ENCODE measurements at regions not wholly inside any gene's neighbourhood (a gene's known extent, or its start where the extent isn't known, plus 50 kb on each side); places are given as distances from the start of the nearest gene placed in this dataset.

DNA sequence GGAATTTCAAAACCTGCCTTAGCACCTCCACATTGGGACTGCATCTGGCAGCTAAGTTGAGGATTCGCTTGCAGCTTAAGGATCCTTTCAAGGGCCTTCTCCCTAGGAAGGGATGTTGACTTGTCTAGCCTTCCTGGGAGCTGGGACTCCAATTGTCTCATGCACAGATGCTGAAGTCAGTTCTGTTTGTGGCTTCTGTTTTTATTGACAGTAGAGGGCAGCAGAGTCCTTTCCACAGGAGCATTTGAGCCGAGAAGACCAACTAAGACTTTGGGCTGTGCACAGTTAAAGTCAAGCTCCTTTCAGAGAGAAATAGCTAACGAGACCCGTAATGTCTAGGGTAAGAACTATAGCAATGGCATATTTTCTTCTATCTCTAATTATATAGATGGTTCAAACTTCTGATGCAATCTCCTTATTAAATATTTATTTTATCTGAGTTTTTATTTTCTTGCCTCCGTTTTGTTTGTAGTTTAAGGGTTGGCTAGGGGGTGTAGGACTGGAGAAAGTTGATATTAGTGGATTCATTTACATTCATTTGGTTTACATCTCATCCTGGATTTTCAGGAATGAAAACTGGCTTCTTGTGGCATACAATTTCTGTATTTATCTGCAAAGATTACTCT, 59.7 kb upstream of the KBTBD8 start:
- no peak overlapping the region for H3K4me3 ChIP-seq
- DNase-seq (ENCODE audit: low read depth, low spot score) = peak; percentile 34
- H3K27ac ChIP-seq = no peak overlapping the region
- TF ChIP-seq EZH2 (IDR thresholded peaks at IDR 0.05) (no peak), FOXP2 (optimal IDR thresholded peaks at IDR 0.05; ENCODE audit: control extremely low read depth, extremely low read length, insufficient read depth) (no peak), POLR2AphosphoS5 (IDR thresholded peaks at IDR 0.05; ENCODE audit: borderline replicate concordance, low read depth, low read length) (no peak)
- no peaks in the 10 kb centered on the region for H3K9me3 ChIP-seq (ENCODE audit: low read depth, low read length)
- no peak overlapping the region for H3K9ac ChIP-seq (ENCODE audit: insufficient read length)
- no peaks in the 10 kb centered on the region for H3K36me3 ChIP-seq (ENCODE audit: insufficient read depth, low read length)

DNA sequence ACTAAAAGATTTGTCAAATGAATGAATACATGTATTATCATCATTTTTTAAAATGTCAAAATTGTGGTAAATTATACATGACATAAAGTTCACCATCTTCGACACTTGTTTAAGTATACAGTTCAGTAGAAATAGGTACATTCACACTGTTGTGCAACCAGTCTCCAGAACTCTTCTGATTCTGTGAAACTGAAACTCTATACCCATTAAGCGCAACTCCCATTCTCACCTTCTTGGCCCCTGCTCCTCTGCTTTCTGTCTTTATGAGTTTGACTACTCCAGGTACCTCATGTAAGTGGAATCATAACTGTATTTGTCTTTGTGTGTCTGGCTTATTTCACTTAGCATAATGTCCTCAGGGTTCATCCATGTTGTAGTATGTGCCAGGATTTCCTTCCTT, 50.1 kb upstream of the KBTBD8 start:
- Histone ChIP-seq H3K9me3 (ENCODE audit: low read depth, low read length) (no peaks in the 10 kb centered on the region), H3K4me3 (no peak overlapping the region), H3K9ac (ENCODE audit: insufficient read length) (no peak overlapping the region), H3K27ac (no peak overlapping the region), H3K36me3 (ENCODE audit: insufficient read depth, low read length) (no peaks in the 10 kb centered on the region)
- TF ChIP-seq EZH2 (IDR thresholded peaks at IDR 0.05) (no peak), FOXP2 (optimal IDR thresholded peaks at IDR 0.05; ENCODE audit: control extremely low read depth, extremely low read length, insufficient read depth) (no peak), POLR2AphosphoS5 (IDR thresholded peaks at IDR 0.05; ENCODE audit: borderline replicate concordance, low read depth, low read length) (no peak)
- DNase-seq (ENCODE audit: low read depth, low spot score) = no peak

Measured in SK-N-MC (cell line).